HFFc6 (cell line): ENCODE measurements at regions not wholly inside any gene's neighbourhood (a gene's known extent, or its start where the extent isn't known, plus 50 kb on each side); places are given as distances from the start of the nearest gene placed in this dataset.
"Not testable (repeated sequence)": the region's sequence is repeated elsewhere in the genome, so short reads cannot be mapped to it uniquely, and the experiment has no call there.

ENCODE experiments used
- DNase-seq: peaks from one replicate; pipeline ENCODE4 v3.0.0-alpha.2; 2018
- H3K27ac Mint-ChIP-seq: 2 replicates; pipeline ENCODE4 v1.8.0; 2020; ENCODE audit warnings: mild to moderate bottlenecking, mixed read lengths
- H3K27me3 Mint-ChIP-seq: 2 replicates; pipeline ENCODE4 v1.8.0; 2021; ENCODE audit warnings: mild to moderate bottlenecking, moderate library complexity, mixed read lengths; ENCODE audit not compliant: insufficient read depth
- H3K36me3 Mint-ChIP-seq: 2 replicates; pipeline ENCODE4 v1.8.0; 2021; ENCODE audit warnings: low read depth, mixed read lengths
- H3K4me1 Mint-ChIP-seq: 2 replicates; pipeline ENCODE4 v1.8.0; 2020; ENCODE audit warnings: low read depth, mixed read lengths
- H3K4me3 Mint-ChIP-seq: 2 replicates; pipeline ENCODE4 v1.8.0; 2020; ENCODE audit warnings: mild to moderate bottlenecking, moderate library complexity, mixed read lengths
- H3K9me3 Mint-ChIP-seq: 2 replicates; pipeline ENCODE4 v1.8.0; 2020; ENCODE audit warnings: mild to moderate bottlenecking, mixed read lengths
- CTCF ChIP-seq: fragments of 200-600 bp; sonication (generic); IDR thresholded peaks from 2 replicates; pipeline ENCODE4 v1.5.0; 2021; ENCODE audit warnings: antibody characterized with exemption, mild to moderate bottlenecking

DNA sequence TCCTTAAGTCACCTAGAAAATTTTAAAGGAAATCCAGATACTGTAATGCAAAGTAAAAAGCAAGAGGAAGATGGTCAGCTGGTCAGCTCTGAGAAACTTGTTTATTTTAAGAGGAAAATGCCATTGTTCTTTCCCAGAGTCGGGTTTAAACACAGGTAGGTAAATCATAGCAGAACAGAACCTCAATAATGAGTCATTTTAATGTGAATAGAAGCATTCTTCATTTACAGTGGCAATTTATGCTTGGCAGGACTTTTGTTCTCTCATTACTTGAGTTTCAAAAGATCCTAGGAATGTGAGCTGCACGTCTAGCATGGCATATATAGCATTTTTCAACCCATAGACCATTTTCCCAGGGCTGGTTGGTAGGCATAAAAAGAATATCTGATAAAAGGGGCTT is 132.3 kb downstream of the LIG4 start:
- no peaks in the 10 kb centered on the region for H3K27me3 Mint-ChIP-seq
- no peak for TF ChIP-seq CTCF
- no peak overlapping the region for H3K4me3 Mint-ChIP-seq
- no peaks in the 10 kb centered on the region for H3K4me1 Mint-ChIP-seq
- H3K27ac Mint-ChIP-seq = no peak overlapping the region
- H3K36me3 Mint-ChIP-seq = no peaks in the 10 kb centered on the region
- peaks cover 29% of the 10 kb centered on the region for H3K9me3 Mint-ChIP-seq
- DNase-seq = no peak

DNA sequence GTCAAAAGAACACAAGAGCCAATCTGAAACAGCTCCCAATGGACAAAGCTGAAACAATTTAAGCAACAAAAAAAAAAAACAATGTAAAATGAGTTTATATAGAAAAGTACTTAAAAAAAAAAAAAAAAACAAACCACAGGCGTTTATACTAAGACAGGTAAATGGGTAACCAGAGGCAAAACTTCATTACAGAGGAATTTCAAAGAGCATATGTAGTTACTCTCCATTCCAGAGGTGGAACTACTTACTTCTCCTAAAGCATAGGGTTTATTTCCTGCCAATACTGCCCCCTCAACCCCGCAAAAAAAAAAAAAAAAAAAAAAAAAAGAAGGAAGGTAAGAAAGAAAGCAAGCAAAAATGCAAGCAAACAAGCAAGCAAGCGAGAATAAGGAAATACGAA is 132.9 kb downstream of the LIG4 start:
- Mint-ChIP-seq H3K4me3 (no peak overlapping the region), H3K27me3 (no peaks in the 10 kb centered on the region), H3K4me1 (no peaks in the 10 kb centered on the region), H3K36me3 (no peaks in the 10 kb centered on the region), H3K27ac (no peak overlapping the region), H3K9me3 (peaks cover 29% of the 10 kb centered on the region)
- no peak for DNase-seq
- TF ChIP-seq CTCF = no peak

DNA sequence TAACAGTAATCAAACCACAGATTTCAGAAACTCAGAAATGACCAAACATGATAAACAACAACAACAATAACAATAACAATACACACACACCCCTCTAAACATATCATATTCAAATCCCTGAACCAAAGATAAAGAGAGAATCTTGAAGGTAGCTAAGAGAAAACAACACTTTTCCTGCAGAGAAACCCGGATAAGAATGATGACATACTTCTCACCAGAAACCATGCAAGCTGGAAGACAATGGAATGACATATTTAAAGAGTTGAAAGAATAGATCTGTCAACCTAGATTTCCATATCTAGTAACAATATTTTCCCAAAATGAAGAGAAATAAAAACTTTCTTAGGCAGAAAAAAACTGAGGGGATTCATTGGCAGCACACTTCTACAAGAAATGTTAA is 138.1 kb downstream of the LIG4 start:
- Mint-ChIP-seq H3K27ac (no peak overlapping the region), H3K27me3 (no peaks in the 10 kb centered on the region), H3K9me3 (peaks cover 46% of the 10 kb centered on the region), H3K4me3 (no peak overlapping the region), H3K4me1 (no peaks in the 10 kb centered on the region), H3K36me3 (no peaks in the 10 kb centered on the region)
- TF ChIP-seq CTCF = no peak
- no peak for DNase-seq

GRCh38 chr13:108074429-108074828 is 140.9 kb downstream of the LIG4 start:
- not testable (repeated sequence) for H3K27me3 Mint-ChIP-seq, H3K36me3 Mint-ChIP-seq, H3K4me3 Mint-ChIP-seq, DNase-seq, H3K27ac Mint-ChIP-seq, H3K4me1 Mint-ChIP-seq
- peaks cover 64% of the 10 kb centered on the region for H3K9me3 Mint-ChIP-seq

DNA sequence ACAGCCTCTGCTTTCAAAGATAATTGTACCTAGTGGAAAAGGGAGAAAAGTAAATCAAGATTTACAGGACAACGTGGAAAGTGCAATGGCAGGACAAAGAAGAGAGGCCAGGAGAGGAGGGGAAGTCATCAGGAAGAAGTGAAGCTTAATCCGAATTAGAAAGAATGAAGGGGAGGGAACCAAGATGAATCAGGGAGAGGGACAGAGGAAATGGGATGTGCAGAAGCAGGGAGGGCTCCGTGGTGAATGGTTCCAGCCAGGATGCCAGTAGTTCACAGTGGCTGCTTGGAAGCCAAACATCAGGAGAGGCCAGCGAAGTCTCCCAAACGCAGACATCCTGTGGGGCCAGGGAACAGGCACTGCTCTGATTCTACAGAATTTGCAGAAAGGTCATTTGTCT is 144.4 kb downstream of the LIG4 start:
- Mint-ChIP-seq H3K4me1 (no peaks in the 10 kb centered on the region), H3K9me3 (peaks cover 64% of the 10 kb centered on the region), H3K27ac (no peak overlapping the region), H3K36me3 (no peaks in the 10 kb centered on the region), H3K27me3 (no peaks in the 10 kb centered on the region), H3K4me3 (no peak overlapping the region)
- TF ChIP-seq CTCF = no peak
- no peak for DNase-seq

DNA sequence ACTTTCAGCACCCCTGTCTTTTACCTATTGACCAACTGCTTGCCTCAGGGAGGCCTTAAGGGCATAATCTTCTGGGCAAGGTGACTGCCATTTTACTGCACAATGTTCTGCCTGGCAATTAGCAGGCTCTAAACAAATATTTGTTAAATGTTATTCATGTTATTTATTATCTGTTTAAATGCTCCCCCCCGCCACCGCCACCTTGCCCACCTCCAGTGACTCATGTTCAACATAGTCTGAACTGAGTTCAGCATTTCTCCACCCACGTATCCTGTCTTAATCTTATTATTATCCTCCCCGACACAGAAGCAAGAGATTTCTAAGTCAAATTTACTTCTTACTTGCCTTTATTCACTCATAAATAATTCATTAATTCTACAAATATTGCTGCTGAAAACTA is 144.8 kb downstream of the LIG4 start:
- H3K36me3 Mint-ChIP-seq = no peaks in the 10 kb centered on the region
- H3K27ac Mint-ChIP-seq = no peak overlapping the region
- H3K9me3 Mint-ChIP-seq = peaks cover 61% of the 10 kb centered on the region
- no peaks in the 10 kb centered on the region for H3K4me1 Mint-ChIP-seq
- H3K4me3 Mint-ChIP-seq = no peak overlapping the region
- no peak for TF ChIP-seq CTCF
- no peaks in the 10 kb centered on the region for H3K27me3 Mint-ChIP-seq
- no peak for DNase-seq
